SK-N-SH treated with all-trans-retinoic acid at 6 μM for 48 hours (cell line): ENCODE measurements at regions not wholly inside any gene's neighbourhood (a gene's known extent, or its start where the extent isn't known, plus 50 kb on each side); places are given as distances from the start of the nearest gene placed in this dataset.

Source experiments
- ATAC-seq: fragments of 200-7000 bp; cut with Tn5 transposase; 3 replicates; pipeline ENCODE4 v1.9.1; 2020; ENCODE audit warnings: mild to moderate bottlenecking, moderate library complexity
- CSDC2 ChIP-seq: fragments of 250-450 bp; sonication (Bioruptor Pico); IDR thresholded peaks from 2 replicates; pipeline ENCODE4 v1.5.0; 2020; ENCODE audit warnings: mild to moderate bottlenecking, moderate library complexity
- ESRRG ChIP-seq: fragments of 250-450 bp; sonication (Bioruptor Pico); IDR thresholded peaks from 2 replicates; pipeline ENCODE4 v1.6.1; 2021; ENCODE audit warnings: mild to moderate bottlenecking
- ISL1 ChIP-seq: fragments of 250-450 bp; sonication (Bioruptor Pico); IDR thresholded peaks from 2 replicates; pipeline ENCODE4 v2.1.2; 2022; ENCODE audit warnings: mild to moderate bottlenecking, moderate library complexity
- PPARA ChIP-seq: fragments of 250-450 bp; sonication (Bioruptor Pico); IDR thresholded peaks from 2 replicates; pipeline ENCODE4 v1.5.0; 2020; ENCODE audit warnings: mild to moderate bottlenecking, borderline replicate concordance
- RARB ChIP-seq: fragments of 250-450 bp; sonication (Bioruptor Pico); IDR thresholded peaks from 2 replicates; pipeline ENCODE4 v1.8.0; 2021; ENCODE audit warnings: mild to moderate bottlenecking, moderate library complexity
- SNAI2 ChIP-seq: fragments of 250-450 bp; sonication (Bioruptor Pico); IDR thresholded peaks from 2 replicates; pipeline ENCODE4 v1.5.0; 2020; ENCODE audit warnings: mild to moderate bottlenecking, moderate library complexity
- TCF4 ChIP-seq: fragments of 250-450 bp; sonication (Bioruptor Pico); IDR thresholded peaks from 2 replicates; pipeline ENCODE4 v1.8.0; 2021; ENCODE audit warnings: mild to moderate bottlenecking, moderate library complexity, borderline replicate concordance
- ZC3H10 ChIP-seq: fragments of 250-450 bp; sonication (Bioruptor Pico); IDR thresholded peaks from 2 replicates; pipeline ENCODE4 v1.5.1; 2021; ENCODE audit warnings: mild to moderate bottlenecking, moderate library complexity
- ZFP3 ChIP-seq: fragments of 250-450 bp; sonication (Bioruptor Pico); IDR thresholded peaks from 2 replicates; pipeline ENCODE4 v1.5.0; 2020; ENCODE audit warnings: mild to moderate bottlenecking, moderate library complexity
- ZNF565 ChIP-seq: fragments of 450-650 bp; formaldehyde crosslinking; conservative IDR thresholded peaks from 2 replicates; pipeline ENCODE4 v1.5.0; 2020; ENCODE audit warnings: low read depth, mild to moderate bottlenecking, moderate library complexity
- ZNF70 ChIP-seq: fragments of 450-650 bp; formaldehyde crosslinking; IDR thresholded peaks from 2 replicates; pipeline ENCODE4 v1.5.0; 2020; ENCODE audit warnings: mild to moderate bottlenecking, moderate library complexity
- ZNF8 ChIP-seq: fragments of 450-650 bp; formaldehyde crosslinking; IDR thresholded peaks from 2 replicates; pipeline ENCODE4 v1.5.0; 2020; ENCODE audit warnings: mild to moderate bottlenecking, moderate library complexity
- TF ChIP-seq, protein P1 (sequence below): fragments of 250-450 bp; sonication (Bioruptor Pico); IDR thresholded peaks from 2 replicates; pipeline ENCODE4 v1.8.0; 2021; ENCODE audit warnings: low read depth, mild to moderate bottlenecking, moderate library complexity, borderline replicate concordance
- TF ChIP-seq, protein P2 (sequence below): fragments of 250-450 bp; sonication (Bioruptor Pico); IDR thresholded peaks from 2 replicates; pipeline ENCODE4 v1.8.0; 2020; ENCODE audit warnings: mild to moderate bottlenecking, moderate library complexity, borderline replicate concordance
- TF ChIP-seq, protein P3 (sequence below): fragments of 250-450 bp; sonication (Bioruptor Pico); IDR thresholded peaks from 2 replicates; pipeline ENCODE4 v1.5.1; 2020; ENCODE audit warnings: low read depth, mild to moderate bottlenecking, moderate library complexity
- TF ChIP-seq, protein P4 (sequence below): fragments of 250-450 bp; sonication (Bioruptor Pico); IDR thresholded peaks from 2 replicates; pipeline ENCODE4 v1.5.1; 2021; ENCODE audit warnings: mild to moderate bottlenecking, moderate library complexity
- TF ChIP-seq, protein P5 (sequence below): fragments of 250-450 bp; sonication (Bioruptor Pico); IDR thresholded peaks from 2 replicates; pipeline ENCODE4 v1.5.0; 2020; ENCODE audit warnings: mild to moderate bottlenecking, moderate library complexity

DNA sequence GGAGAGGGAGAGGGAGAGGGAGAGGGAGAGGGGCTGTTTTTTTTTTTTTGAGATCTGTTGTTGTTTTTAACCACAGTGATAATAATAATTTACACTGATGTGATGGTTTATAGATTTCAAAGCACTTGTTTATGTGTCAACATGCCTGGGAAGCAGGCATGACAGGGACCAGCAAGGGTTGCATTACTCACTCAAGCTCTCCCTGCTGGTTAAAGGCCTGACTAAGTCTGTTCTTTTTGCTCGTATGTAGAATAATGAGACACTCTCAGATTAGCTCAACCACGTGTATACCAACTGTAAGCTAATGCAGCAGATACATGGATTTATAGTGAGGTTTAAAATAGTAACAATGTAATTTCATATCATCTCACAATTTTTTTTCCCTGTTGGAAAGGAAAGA lies 134.6 kb upstream of the BOD1L1 start:
- ATAC-seq: no peak
- TF ChIP-seq ZFP3 (CRISPR knock-in tag) (no peak), ZNF565 (no peak), PPARA (no peak), CSDC2 (CRISPR knock-in tag) (no peak), RARB (CRISPR knock-in tag) (no peak)
- TF ChIP-seq, protein P1, sequence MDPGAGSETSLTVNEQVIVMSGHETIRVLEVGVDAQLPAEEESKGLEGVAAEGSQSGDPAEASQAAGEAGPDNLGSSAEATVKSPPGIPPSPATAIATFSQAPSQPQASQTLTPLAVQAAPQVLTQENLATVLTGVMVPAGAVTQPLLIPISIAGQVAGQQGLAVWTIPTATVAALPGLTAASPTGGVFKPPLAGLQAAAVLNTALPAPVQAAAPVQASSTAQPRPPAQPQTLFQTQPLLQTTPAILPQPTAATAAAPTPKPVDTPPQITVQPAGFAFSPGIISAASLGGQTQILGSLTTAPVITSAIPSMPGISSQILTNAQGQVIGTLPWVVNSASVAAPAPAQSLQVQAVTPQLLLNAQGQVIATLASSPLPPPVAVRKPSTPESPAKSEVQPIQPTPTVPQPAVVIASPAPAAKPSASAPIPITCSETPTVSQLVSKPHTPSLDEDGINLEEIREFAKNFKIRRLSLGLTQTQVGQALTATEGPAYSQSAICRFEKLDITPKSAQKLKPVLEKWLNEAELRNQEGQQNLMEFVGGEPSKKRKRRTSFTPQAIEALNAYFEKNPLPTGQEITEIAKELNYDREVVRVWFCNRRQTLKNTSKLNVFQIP: no peak
- TF ChIP-seq, protein P2, sequence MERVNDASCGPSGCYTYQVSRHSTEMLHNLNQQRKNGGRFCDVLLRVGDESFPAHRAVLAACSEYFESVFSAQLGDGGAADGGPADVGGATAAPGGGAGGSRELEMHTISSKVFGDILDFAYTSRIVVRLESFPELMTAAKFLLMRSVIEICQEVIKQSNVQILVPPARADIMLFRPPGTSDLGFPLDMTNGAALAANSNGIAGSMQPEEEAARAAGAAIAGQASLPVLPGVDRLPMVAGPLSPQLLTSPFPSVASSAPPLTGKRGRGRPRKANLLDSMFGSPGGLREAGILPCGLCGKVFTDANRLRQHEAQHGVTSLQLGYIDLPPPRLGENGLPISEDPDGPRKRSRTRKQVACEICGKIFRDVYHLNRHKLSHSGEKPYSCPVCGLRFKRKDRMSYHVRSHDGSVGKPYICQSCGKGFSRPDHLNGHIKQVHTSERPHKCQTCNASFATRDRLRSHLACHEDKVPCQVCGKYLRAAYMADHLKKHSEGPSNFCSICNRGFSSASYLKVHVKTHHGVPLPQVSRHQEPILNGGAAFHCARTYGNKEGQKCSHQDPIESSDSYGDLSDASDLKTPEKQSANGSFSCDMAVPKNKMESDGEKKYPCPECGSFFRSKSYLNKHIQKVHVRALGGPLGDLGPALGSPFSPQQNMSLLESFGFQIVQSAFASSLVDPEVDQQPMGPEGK (CRISPR knock-in tag): no peak
- TF ChIP-seq, protein P3, sequence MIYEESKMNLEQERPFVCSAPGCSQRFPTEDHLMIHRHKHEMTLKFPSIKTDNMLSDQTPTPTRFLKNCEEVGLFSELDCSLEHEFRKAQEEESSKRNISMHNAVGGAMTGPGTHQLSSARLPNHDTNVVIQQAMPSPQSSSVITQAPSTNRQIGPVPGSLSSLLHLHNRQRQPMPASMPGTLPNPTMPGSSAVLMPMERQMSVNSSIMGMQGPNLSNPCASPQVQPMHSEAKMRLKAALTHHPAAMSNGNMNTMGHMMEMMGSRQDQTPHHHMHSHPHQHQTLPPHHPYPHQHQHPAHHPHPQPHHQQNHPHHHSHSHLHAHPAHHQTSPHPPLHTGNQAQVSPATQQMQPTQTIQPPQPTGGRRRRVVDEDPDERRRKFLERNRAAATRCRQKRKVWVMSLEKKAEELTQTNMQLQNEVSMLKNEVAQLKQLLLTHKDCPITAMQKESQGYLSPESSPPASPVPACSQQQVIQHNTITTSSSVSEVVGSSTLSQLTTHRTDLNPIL (CRISPR knock-in tag): no peak

DNA sequence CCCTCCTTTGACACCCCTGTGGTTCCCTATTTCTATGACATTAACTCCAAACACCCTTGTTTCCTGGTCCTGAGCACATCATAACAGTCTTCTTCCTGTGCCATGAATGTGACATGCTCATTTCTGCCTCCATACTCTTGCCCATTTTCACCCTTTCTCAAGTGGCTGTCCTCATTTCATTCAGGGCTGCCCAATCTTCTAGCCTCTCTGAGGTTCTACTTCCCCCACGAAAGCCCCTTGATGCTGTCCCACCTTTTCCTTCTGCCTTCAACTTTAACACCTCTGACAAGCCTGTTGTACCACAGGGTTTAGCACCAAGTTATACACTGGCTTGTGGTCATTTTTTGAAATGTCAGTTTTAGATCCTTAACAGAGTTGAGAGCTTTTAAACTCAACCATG lies 136.2 kb upstream of the BOD1L1 start:
- ATAC-seq: no peak
- TF ChIP-seq ESRRG (CRISPR knock-in tag) (no peak), ZNF70 (no peak), SNAI2 (CRISPR knock-in tag) (no peak), RARB (CRISPR knock-in tag) (no peak), ISL1 (CRISPR knock-in tag) (no peak), CSDC2 (CRISPR knock-in tag) (no peak), TCF4 (CRISPR knock-in tag) (no peak), ZNF565 (no peak), PPARA (no peak)
- TF ChIP-seq, protein P3 (CRISPR knock-in tag): no peak
- TF ChIP-seq, protein P4, sequence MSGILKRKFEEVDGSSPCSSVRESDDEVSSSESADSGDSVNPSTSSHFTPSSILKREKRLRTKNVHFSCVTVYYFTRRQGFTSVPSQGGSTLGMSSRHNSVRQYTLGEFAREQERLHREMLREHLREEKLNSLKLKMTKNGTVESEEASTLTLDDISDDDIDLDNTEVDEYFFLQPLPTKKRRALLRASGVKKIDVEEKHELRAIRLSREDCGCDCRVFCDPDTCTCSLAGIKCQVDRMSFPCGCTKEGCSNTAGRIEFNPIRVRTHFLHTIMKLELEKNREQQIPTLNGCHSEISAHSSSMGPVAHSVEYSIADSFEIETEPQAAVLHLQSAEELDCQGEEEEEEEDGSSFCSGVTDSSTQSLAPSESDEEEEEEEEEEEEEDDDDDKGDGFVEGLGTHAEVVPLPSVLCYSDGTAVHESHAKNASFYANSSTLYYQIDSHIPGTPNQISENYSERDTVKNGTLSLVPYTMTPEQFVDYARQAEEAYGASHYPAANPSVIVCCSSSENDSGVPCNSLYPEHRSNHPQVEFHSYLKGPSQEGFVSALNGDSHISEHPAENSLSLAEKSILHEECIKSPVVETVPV: no peak
- TF ChIP-seq, protein P5, sequence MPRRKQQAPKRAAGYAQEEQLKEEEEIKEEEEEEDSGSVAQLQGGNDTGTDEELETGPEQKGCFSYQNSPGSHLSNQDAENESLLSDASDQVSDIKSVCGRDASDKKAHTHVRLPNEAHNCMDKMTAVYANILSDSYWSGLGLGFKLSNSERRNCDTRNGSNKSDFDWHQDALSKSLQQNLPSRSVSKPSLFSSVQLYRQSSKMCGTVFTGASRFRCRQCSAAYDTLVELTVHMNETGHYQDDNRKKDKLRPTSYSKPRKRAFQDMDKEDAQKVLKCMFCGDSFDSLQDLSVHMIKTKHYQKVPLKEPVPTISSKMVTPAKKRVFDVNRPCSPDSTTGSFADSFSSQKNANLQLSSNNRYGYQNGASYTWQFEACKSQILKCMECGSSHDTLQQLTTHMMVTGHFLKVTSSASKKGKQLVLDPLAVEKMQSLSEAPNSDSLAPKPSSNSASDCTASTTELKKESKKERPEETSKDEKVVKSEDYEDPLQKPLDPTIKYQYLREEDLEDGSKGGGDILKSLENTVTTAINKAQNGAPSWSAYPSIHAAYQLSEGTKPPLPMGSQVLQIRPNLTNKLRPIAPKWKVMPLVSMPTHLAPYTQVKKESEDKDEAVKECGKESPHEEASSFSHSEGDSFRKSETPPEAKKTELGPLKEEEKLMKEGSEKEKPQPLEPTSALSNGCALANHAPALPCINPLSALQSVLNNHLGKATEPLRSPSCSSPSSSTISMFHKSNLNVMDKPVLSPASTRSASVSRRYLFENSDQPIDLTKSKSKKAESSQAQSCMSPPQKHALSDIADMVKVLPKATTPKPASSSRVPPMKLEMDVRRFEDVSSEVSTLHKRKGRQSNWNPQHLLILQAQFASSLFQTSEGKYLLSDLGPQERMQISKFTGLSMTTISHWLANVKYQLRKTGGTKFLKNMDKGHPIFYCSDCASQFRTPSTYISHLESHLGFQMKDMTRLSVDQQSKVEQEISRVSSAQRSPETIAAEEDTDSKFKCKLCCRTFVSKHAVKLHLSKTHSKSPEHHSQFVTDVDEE (CRISPR knock-in tag): no peak
- TF ChIP-seq, protein P1: no peak

DNA sequence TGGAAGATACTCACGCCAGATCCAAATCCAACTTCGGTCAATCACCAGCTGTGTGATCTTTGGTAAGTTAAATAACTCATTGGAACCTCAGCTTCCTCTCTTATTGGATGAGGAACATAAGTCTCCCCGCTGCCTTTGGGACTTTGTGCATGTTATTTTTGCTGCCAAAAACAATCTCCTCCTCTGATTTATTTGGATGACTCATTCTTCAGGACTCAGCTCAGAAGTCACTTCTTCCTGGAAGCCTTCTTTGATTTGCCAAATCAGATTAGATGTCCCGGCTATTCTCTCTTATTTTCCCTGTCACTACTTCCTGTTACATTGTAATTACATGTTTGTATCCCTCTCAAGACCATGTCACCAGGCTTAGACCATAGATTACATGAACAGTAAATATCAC lies 138.0 kb upstream of the BOD1L1 start:
- no peak for TF ChIP-seq RARB (CRISPR knock-in tag)
- TF ChIP-seq, protein P3 (CRISPR knock-in tag): no peak
- no peak for TF ChIP-seq ZC3H10 (CRISPR knock-in tag)
- no peak for TF ChIP-seq ZNF8 (CRISPR knock-in tag)
- ATAC-seq: no peak
